Activated naive CD4-positive, alpha-beta T cell treated with anti-CD3 and anti-CD28 coated beads, Interleukin-2, amount 50 U/mL, for 72 hours (primary cell): ENCODE measurements at regions not wholly inside any gene's neighbourhood (a gene's known extent, or its start where the extent isn't known, plus 50 kb on each side); places are given as distances from the start of the nearest gene placed in this dataset.
"Not testable (repeated sequence)": the region's sequence is repeated elsewhere in the genome, so short reads cannot be mapped to it uniquely, and the experiment has no call there.

Experiments used
- ATAC-seq, 2 donors: fragments of 150-1000 bp; cut with Tn5 transposase; 2 replicates each; pipeline ENCODE4 v1.10.0; 2021; ENCODE audit warnings: mild to moderate bottlenecking in 2 of 2, moderate library complexity in 2 of 2
- DNase-seq, 2 donors: peaks; one replicate each; pipeline ENCODE4 v3.0.0; 2021 to 2022; ENCODE audit warnings: low spot score in 2 of 2
- H3K27ac Mint-ChIP-seq, 2 donors: one replicate each; pipeline ENCODE4 v1.8.0; 2022; ENCODE audit warnings: mild to moderate bottlenecking in 2 of 2, mixed read lengths in 2 of 2
- H3K36me3 Mint-ChIP-seq, 2 donors: one replicate each; pipeline ENCODE4 v1.8.0; 2022; ENCODE audit warnings: mixed read lengths in 2 of 2
- H3K9me3 Mint-ChIP-seq, 2 donors: one replicate each; pipeline ENCODE4 v1.8.0; 2022; ENCODE audit warnings: mixed read lengths in 2 of 2

DNA sequence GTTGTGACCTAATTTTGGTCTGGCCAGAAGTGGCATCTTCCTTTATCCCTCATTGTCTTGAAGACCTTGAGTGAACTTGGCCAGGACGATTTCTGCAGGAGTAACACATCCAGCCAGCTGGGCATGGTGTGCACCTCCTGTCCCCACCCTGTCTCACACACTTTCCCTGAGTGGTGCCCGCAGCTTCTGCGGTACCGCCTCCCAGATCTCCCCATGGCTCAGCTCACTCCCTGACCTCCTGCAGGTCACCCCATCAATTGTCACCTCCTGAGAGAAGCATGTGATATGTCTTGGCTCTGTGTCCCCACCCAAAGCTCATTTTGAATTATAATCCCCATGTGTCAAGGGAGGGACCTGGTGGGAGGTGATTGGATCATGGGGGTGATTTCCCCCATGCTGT, 50.2 kb upstream of the TP53I11 start:
- DNase-seq (no peak), ATAC-seq (no peak)
- Mint-ChIP-seq H3K36me3 (no peaks in the 10 kb centered on the region), H3K9me3 (no peaks in the 10 kb centered on the region), H3K27ac (no peak overlapping the region)

DNA sequence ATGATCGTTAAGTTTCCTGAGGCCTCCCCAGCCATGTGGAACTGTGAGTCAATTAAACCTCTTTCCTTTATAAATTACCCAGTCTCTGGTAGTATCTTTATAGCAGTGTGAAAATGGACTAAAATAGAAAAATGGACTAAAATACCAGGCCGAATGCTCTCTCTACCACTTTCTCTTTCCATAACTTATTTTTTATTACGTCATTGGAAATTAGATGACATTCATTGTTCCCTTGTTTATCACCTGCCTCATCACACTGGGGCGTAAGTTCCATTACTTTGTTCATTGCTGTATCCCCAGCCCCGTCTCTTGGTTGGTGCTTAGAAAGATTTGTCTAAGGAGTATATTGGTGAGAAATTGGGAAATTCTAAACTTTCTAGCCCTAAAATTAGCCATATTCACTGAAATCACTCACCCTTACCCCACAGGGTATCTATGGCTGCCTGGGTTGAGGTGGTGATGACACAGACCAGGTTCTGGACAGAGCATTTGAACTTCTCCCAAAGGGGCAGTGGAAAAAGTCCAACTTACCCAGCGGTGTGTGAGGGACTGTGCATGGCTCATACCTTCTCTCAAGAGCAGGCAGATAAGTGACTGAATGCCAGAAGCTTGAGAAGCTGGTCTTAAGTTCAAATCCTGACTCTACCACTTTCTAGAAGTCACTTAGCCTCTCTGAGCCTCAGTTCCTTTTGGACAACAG, 50.9 kb upstream of the TP53I11 start:
- H3K27ac Mint-ChIP-seq = no peak overlapping the region
- no peak for DNase-seq
- ATAC-seq = no peak
- H3K36me3 Mint-ChIP-seq = no peaks in the 10 kb centered on the region
- H3K9me3 Mint-ChIP-seq = no peaks in the 10 kb centered on the region

DNA sequence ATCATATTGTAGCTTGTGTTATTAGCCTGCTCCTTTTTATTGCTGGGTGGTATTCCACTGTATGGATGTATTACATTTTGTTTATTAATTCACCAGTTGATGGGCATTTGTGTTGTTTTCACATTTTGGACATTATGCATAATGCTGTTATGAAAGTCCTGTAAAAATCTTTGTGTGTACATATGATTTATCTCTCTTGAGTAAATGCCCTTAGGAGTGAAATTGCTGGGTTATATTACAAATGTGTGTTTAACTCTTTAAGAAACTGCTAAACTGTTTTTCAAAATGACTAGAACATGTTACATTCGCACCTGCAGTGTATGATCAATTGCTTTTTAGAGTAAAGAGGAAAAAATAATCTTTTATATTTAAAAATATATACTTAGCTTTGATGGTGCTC, 54.4 kb upstream of the TP53I11 start:
- ATAC-seq (no peak), DNase-seq (no peak)
- Mint-ChIP-seq H3K27ac (no peak overlapping the region), H3K9me3 (no peaks in the 10 kb centered on the region), H3K36me3 (no peaks in the 10 kb centered on the region)

DNA sequence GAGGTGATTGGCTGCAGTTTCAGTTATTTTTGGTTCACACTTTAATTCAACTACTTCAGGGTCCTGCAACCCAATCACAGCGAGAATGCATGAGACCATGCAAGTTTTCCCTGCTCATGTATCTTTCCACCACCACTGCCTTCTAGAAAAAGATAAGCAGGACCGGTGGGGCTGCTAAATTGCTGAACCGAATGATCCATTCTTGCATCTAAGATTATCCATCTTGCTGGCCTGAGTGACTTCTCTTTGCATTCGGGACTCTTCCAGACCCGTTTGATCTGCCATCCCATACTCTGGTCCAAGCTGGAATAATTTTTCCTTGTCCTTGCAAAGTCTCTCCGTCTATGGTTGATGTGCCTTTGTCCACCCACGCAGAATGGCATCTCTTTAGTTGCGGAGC, 56.3 kb upstream of the TP53I11 start:
- no peaks in the 10 kb centered on the region for H3K36me3 Mint-ChIP-seq
- ATAC-seq (no peak), DNase-seq (no peak)
- no peak overlapping the region for H3K27ac Mint-ChIP-seq
- H3K9me3 Mint-ChIP-seq = no peaks in the 10 kb centered on the region

DNA sequence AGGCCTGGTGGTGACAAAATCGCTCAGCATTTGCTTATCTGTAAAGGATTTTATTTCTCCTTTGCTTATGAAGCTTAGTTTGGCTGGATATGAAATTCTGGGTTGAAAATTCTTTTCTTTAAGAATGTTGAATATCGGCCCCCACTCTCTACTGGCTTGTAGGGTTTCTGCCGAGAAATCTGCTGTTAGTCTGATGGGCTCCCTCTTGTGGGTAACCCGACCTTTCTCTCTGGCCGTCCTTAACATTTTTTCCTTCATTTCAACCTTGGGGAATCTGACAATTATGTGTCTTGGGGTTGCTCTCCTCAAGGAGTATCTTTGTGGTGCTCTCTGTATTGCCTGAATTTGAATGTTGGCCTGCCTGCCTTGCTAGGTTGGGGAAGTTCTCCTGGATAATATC, 65.3 kb upstream of the TP53I11 start:
- H3K27ac Mint-ChIP-seq, ATAC-seq, DNase-seq: not testable (repeated sequence)
- peaks cover 7 to 18% of the 10 kb centered on the region in 2 donors for H3K9me3 Mint-ChIP-seq
- peaks cover 24% of the 10 kb centered on the region in 2 donors for H3K36me3 Mint-ChIP-seq

DNA sequence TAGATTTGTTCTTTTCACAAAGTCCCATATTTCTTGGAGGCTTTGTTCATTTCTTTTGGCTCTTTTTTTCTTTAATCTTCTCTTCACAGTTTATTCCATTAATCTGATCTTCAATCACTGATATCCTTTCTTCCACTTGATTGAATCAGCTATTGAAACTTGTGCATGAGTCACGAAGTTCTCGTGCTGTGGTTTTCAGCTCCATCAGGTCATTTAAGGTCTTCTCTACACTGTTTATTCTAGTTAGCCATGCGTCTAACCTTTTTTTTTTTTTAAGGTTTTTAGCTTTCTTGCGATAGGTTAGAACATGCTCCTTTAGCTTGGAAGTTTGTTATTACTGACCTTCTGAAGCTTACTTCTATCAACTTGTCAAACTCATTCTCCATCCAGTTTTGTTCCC, 65.8 kb upstream of the TP53I11 start:
- not testable (repeated sequence) for DNase-seq, H3K27ac Mint-ChIP-seq, ATAC-seq
- H3K9me3 Mint-ChIP-seq = peaks cover 7 to 18% of the 10 kb centered on the region in 2 donors
- H3K36me3 Mint-ChIP-seq = peaks cover 24% of the 10 kb centered on the region in 2 donors

DNA sequence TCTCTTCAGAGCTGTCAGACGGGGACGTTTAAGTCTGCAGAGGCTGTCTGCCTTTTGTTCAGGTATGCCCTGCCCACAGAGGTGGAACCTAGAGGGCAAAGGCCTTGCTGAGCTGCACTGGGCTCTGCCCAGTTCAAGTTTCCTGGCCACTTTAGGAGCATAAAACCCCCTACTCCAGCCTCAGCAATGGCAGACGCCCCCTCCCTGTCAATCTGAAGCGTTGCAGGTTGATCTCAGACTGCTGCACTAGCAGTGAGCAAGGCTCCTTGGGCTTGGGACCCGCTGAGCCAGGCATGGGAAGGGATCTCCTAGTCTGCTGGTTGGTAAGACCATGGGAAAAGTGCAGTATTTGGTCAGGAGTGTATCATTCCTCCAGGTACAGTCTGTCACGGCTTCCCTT, 66.6 kb upstream of the TP53I11 start:
- H3K27ac Mint-ChIP-seq = no peak overlapping the region
- no peak for DNase-seq
- H3K36me3 Mint-ChIP-seq = peaks cover 24% of the 10 kb centered on the region in 2 donors
- peaks cover 7 to 18% of the 10 kb centered on the region in 2 donors for H3K9me3 Mint-ChIP-seq
- ATAC-seq = no peak

DNA sequence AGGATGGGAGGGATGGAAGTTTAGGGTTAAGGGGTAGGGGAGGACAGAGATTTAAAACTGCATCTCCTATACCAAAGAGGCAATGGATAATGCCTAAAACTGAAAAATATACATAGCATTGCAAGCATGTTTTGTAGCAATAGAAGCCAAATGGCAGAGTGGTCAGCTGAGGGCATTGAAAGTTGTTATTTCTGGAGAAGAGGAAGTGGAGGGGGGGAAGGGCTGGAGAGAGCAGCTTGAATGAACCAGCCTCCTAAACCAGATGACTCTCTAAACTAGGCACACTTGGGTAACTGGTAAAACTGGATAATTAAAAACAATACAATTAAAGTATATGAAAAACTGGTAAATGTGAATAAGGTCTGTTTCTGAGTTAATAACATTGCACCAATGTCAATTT, 70.3 kb upstream of the TP53I11 start:
- DNase-seq (no peak), ATAC-seq (no peak)
- H3K36me3 Mint-ChIP-seq = peaks cover 7 to 11% of the 10 kb centered on the region in 2 donors
- H3K9me3 Mint-ChIP-seq = peaks cover 0 to 5% of the 10 kb centered on the region in 2 donors
- H3K27ac Mint-ChIP-seq = no peak overlapping the region

DNA sequence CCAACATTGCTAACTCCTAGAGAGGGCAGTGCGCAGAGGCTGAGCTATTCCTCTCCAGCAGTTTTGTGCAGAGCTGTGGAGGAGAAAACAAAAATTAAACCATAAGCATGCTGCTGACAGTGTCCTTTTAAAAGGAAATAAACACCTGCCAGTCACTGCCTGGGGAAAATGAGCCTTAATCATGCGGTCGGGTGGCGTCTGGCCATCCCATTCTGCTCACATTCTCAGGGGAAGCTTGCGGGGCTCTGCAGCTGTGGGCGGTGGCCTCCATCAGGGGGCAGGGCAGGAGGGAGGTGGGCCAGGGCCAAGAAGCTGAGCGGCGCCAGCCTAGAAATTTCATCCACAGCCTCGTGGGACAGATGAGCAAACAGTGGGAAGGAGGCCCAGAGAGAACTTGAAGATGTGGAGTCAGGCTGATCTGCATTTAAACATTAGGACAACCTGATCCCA, 71.0 kb upstream of the TP53I11 start:
- Mint-ChIP-seq H3K27ac (peak overlapping the region in 1 of 2 donors; percentile 25), H3K9me3 (no peaks in the 10 kb centered on the region), H3K36me3 (peaks cover 1 to 5% of the 10 kb centered on the region in 2 donors)
- no peak for ATAC-seq
- DNase-seq = no peak

DNA sequence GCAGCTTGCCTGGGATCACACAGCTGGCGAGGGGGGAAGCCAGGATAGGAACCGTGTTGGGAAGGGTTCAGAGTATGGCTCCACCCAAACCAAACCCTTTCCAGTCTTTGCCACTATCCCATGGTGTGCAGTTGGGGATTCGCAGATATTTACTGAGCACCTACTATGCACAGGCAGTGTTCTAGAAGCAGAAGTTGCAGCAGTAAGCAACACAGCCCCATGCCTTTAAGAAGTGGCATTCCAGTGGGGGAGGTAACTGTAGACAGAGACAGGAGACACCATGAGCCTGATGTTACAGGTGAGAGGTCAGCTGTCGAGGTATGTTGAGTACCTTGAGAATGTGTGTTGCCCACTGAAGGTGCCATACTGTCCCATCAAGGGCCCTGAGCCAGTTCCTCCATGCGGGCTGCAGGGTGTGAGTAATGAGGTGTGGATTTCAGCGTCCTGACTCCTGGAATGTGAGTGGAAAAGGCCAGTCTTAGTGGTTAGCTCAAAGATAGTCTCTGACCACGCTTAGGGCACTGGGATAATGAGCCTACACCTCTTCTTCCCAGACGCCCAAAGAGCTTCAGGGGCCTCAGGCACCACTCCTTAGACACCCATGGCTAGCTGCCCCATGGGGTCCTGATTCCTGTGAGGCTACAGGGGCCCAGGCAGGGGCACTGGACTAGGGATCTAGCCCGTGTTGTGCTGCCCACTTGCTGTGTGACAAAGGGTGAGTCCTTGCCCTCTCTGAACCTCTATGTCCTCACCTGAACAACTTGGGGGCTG, 71.8 kb upstream of the TP53I11 start:
- H3K9me3 Mint-ChIP-seq = no peaks in the 10 kb centered on the region
- DNase-seq (no peak), ATAC-seq (no peak)
- no peaks in the 10 kb centered on the region for H3K36me3 Mint-ChIP-seq
- no peak overlapping the region for H3K27ac Mint-ChIP-seq

DNA sequence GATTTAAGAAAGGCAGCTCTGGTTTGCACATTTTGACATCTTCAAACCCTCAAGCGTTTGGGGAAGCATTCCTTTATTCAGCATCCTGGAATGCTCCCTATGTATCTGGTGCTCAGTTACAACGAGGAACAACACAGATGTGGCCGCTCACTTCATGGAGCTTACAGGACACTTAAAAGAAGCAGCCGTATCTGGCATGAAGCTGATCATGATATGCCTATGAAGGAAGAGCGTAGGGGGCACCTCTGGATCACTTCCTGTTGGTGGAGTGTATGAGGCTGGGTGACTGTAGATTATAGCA, 72.3 kb upstream of the TP53I11 start:
- DNase-seq (no peak), ATAC-seq (no peak)
- no peaks in the 10 kb centered on the region for H3K9me3 Mint-ChIP-seq
- H3K27ac Mint-ChIP-seq = no peak overlapping the region
- no peaks in the 10 kb centered on the region for H3K36me3 Mint-ChIP-seq

DNA sequence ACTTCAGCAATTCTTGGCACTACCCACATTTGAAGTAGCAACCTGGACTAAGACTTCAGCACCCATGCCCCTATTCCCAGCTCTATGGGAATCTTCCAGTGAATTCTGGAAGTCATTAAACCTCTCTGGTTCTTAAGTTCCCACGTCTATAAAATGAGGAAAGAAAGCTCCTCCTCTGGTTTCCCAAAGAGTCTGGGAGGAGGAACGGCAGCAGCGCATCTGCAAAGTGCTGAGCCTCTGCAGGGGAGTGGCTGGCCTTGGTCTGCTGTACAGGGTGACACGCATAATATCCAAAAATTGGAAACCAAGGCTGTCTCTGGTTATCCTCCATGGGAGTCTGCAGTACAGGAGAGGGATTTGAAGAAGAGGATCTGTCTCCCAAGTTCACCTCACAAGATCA, 73.6 kb upstream of the TP53I11 start:
- H3K27ac Mint-ChIP-seq = no peak overlapping the region
- H3K9me3 Mint-ChIP-seq = no peaks in the 10 kb centered on the region
- no peak for ATAC-seq
- DNase-seq = no peak
- no peaks in the 10 kb centered on the region for H3K36me3 Mint-ChIP-seq

DNA sequence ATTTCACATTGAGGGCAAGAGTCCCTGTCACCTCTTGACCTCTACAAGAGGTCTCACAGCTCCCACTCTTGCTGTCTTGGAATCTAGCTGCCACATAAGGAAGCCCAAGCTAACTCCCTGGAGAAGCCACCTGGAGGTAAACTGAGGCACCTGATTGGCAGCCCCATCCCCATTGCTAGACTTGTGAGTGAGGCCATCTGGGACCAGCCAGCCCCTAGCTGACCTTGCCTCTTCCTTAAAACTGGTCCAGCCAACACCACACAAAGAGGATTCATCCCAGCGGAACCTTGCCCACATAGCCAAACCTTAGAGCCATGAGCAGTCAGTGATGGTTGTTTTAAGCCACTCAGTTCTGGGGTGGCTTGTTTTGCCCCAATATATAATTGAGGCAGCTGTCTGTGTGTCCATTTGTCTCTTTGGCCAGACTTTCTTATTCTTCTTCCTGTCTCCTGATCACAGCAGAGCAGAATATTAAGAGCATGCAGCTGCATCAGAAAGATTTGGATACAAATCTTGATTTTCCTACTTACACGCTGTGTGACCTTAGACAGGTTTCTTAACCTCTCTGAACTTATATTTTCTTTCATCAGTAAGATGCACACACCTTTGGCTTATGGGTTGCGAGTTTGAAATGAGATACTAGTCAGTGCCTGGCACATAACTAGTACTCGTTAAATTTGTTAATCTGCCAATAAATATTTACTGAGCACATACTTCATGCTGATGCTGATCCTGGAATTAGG, 74.3 kb upstream of the TP53I11 start:
- ATAC-seq = no peak
- Mint-ChIP-seq H3K9me3 (no peaks in the 10 kb centered on the region), H3K36me3 (no peaks in the 10 kb centered on the region), H3K27ac (peak overlapping the region in 1 of 2 donors; percentile 40)
- no peak for DNase-seq

DNA sequence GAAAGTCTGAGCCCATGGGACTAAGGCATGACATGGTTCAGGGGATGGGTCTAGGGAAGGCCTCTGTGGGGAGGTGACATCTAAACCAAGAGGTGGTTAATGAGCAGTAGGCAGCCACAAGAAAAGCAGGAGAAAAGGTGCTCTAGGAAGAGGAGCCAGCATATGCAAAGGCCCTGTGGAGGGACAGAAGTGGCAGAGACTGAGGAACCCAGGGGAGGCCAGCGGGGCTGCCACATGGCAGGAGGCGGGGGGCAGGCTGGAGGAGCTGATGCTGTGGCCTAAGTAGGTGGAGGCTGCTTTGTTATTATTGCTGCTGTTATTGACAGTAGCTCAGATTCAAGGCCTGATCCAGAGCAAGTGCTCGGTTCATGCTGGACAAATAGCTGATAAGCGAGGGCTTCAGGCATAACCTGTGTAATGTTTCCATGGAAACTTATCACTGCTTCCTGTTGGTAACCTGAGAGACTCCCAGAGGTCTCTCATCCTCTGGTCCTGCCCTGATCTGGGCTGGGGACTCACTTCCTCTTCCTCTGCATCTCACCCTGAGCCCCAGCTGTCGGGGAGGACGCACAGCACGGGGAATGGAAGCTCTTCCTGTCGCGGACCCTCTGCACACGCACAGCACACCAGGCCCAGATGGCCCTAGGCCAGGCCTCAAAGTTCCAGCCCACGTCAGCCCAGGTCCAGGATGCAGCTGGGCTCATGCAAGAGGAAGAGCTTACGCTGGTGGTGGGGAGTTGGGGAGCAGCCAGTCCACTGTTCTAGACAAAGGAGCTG, 75.2 kb upstream of the TP53I11 start:
- Mint-ChIP-seq H3K27ac (peak overlapping the region; percentile 40 to 53), H3K9me3 (no peaks in the 10 kb centered on the region), H3K36me3 (no peaks in the 10 kb centered on the region)
- ATAC-seq = peak; percentile 61 to 71
- no peak for DNase-seq

DNA sequence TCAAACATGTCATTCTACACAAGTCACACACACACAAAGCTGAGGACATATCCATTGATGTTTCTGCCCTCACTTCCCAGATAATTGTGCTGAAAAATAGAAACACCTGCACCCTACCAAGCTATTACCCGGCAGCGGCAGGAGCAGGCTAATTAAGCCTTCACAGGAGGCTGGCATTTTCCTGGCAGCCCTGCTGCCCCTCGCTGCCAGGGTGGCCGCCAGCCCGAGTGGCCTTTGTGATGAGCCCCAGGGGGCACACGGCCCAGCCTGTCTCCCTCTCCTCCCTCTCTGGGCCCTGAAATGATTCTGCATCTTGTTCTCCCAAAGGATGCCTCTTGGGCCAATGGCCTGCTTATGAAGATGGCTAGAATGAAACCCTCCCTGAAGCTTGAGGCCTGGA, 76.2 kb upstream of the TP53I11 start:
- no peak for ATAC-seq
- DNase-seq = no peak
- no peaks in the 10 kb centered on the region for H3K9me3 Mint-ChIP-seq
- H3K27ac Mint-ChIP-seq = peak overlapping the region in 1 of 2 donors; percentile 43
- no peaks in the 10 kb centered on the region for H3K36me3 Mint-ChIP-seq

DNA sequence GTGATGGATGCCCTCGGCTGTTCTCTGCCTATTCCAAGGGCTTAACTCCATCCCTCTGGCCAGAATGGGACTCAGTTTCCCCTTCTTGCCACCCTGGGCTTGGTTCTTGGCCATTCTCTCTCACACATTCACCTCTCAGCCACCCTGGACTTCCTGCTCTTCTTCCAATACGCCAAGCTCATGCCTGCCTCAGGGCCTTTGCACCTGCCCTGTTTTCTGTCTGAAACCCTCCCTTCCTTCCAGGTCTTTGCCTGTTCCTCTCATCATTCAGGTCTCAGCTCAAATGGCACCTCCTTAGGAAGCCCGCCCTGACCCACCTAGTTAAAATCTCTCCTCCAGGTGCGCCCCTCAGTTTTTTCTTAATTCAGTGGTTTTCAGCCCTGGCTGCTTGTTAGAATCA, 76.6 kb upstream of the TP53I11 start:
- ATAC-seq (no peak), DNase-seq (no peak)
- H3K9me3 Mint-ChIP-seq = no peaks in the 10 kb centered on the region
- H3K27ac Mint-ChIP-seq = peak overlapping the region in 1 of 2 donors; percentile 43
- no peaks in the 10 kb centered on the region for H3K36me3 Mint-ChIP-seq
